GM12865 (cell line): ENCODE measurements at regions not wholly inside any gene's neighbourhood (a gene's known extent, or its start where the extent isn't known, plus 50 kb on each side); places are given as distances from the start of the nearest gene placed in this dataset.

Experiments used
- DNase-seq: peaks from one replicate; pipeline ENCODE4 v3.0.0; 2010; ENCODE audit warnings: low read depth
- H3K4me3 ChIP-seq: 2 replicates; pipeline ENCODE4 v1.5.1; 2011; ENCODE audit warnings: mild to moderate bottlenecking, low read depth, low read length, control low read depth
- CTCF ChIP-seq: IDR thresholded peaks from 2 replicates; pipeline ENCODE4 v1.5.1; 2011; ENCODE audit warnings: low read length, control low read depth, low read depth, inconsistent platforms; ENCODE audit not compliant: insufficient read depth; ENCODE audit errors: missing control alignments

DNA sequence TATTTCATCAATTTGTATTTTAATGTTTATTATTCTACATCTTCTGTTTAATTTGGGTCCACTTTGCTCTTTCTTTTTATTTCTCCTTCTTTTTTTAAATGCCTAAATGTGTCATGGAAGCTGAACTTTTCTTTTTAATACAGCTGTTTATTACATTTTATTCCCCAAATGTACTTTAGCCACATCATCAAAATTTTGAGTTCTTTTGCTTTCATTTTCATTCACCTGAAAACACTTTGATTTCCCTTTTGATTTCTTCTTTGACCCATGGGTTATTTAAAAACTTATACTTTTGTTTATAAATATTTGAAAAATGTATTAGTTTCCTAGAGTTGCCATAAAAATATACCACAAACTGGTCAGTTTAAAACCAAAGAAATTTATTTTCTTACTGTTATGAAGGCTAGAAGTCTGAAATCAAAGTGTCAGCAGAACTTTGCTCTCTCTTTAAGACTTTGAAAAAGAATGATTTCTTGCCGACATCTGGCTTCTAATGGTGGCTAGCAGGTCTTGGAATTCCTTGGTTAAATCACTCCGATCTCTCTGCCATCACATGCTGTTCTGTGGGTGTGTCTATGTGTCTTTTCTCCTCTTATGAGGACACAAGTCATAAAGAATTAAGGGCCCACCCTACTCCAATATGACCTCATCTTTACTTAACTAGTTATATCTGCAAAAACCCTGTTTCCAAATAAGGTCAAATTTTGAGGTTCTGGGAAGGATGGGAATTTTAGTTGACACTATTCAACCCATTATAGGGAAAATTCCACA is 225.5 kb downstream of the ANKRD7 start:
- H3K4me3 ChIP-seq = no peak overlapping the region
- DNase-seq = no peak
- TF ChIP-seq CTCF = no peak

DNA sequence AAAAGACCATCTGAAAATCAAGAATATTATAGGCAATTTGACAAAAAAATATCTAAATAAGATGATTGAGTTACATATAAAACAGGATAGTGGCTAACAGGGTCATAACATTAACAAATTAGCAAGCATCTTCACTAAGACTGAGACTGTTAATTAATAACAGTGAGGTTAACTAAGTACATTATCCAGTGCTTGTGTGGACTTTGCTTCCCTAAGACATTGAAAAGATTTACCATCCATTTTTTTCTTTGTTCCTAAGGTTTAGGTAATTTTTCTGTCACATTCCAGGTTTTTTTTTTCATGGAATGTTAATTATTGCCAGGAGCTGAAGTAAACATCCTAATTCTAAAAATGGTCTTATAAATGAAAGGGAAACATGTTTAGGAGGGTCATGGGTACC is 227.6 kb downstream of the ANKRD7 start:
- H3K4me3 ChIP-seq = no peak overlapping the region
- no peak for DNase-seq
- TF ChIP-seq CTCF = no peak

DNA sequence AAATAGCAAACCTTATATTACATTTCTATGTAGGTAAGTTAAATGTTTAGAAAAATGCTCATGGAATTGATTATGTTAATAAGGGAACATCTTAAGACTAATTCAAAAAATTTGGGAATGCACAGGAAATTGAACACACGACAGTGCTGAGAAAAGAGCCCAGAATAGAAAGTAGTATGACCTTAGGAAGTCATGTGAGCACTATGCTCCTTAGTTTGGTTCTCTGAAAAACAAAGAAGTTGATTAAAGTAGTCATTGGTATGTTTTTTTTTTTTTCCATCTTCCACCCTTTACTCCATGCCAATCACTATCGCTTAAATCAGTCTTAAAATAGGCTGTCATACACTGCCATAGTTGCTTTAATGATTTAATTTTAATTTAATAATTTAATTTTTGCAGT is 242.9 kb downstream of the ANKRD7 start:
- H3K4me3 ChIP-seq = no peak overlapping the region
- no peak for TF ChIP-seq CTCF
- no peak for DNase-seq

- TF ChIP-seq CTCF = no peak
- no peak overlapping the region for H3K4me3 ChIP-seq
- no peak for DNase-seq
Measured at GRCh38 chr7:118472581-118472980, 248.1 kb downstream of the ANKRD7 start.

DNA sequence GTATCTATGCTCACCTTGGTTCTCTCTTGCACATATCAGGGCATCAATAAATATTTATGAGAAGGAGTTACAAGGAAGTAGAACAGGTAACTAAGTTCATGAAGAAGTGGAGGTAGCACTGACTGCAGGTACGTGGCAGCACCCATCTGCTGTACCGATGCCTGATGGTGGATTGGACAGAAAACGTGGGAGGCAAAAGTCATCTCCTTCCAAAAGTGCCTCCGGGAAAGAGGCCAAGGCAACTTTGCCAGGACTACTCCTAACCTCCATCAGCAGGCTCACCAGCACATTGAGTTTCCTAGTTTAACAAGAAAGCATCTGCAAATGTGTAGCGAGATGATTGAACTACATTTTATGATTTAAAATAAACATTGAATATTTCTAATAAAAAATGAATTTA is 248.8 kb downstream of the ANKRD7 start:
- no peak for TF ChIP-seq CTCF
- no peak overlapping the region for H3K4me3 ChIP-seq
- no peak for DNase-seq

- TF ChIP-seq CTCF = no peak
- DNase-seq = no peak
- no peak overlapping the region for H3K4me3 ChIP-seq
Measured at GRCh38 chr7:118476036-118476435, 251.5 kb downstream of the ANKRD7 start.

- no peak for DNase-seq
- no peak overlapping the region for H3K4me3 ChIP-seq
- TF ChIP-seq CTCF = no peak
Measured at GRCh38 chr7:118477036-118477435, 252.5 kb downstream of the ANKRD7 start.
